MCF 10A (cell line): ENCODE measurements at regions not wholly inside any gene's neighbourhood (a gene's known extent, or its start where the extent isn't known, plus 50 kb on each side); places are given as distances from the start of the nearest gene placed in this dataset.

Experiments used
- BruUV-seq: library from RNA; stranded (reverse); fragments of 400-500 nt; replicated peaks from 2 replicates; lab custom pipeline; 2021; lab: Mats Ljungman, UMichigan
- CTCF ChIA-PET: fragments of 300-600 bp; sonication (Branson Sonifier 250); formaldehyde crosslinking; extraction: SDS; loops from one replicate; lab custom pipeline; 2021; ENCODE audit warnings: antibody characterized with exemption, inconsistent platforms; lab: Yijun Ruan, JAX
- POLR2A ChIA-PET: fragments of 300-600, 350-650 bp; sonication (Branson Sonifier 250); formaldehyde crosslinking; extraction: SDS; loops from one replicate; lab custom pipeline; 2020; ENCODE audit warnings: antibody characterized with exemption, inconsistent platforms; lab: Yijun Ruan, JAX
- DNase-seq: peaks from one replicate; pipeline ENCODE4 v3.0.0-alpha.2; 2018; ENCODE audit not compliant: unreplicated experiment
- H3K27ac Mint-ChIP-seq: one replicate; pipeline ENCODE4 v1.8.0; 2022; ENCODE audit warnings: mild to moderate bottlenecking, low read depth, mixed read lengths; ENCODE audit not compliant: unreplicated experiment
- H3K27me3 Mint-ChIP-seq: one replicate; pipeline ENCODE4 v1.8.0; 2022; ENCODE audit warnings: mixed read lengths; ENCODE audit not compliant: insufficient read depth, unreplicated experiment
- H3K36me3 Mint-ChIP-seq: one replicate; pipeline ENCODE4 v1.8.0; 2022; ENCODE audit warnings: mild to moderate bottlenecking, moderate library complexity, mixed read lengths; ENCODE audit not compliant: insufficient read depth, unreplicated experiment
- H3K4me1 Mint-ChIP-seq: one replicate; pipeline ENCODE4 v1.8.0; 2022; ENCODE audit warnings: mixed read lengths; ENCODE audit not compliant: insufficient read depth, unreplicated experiment
- H3K4me3 Mint-ChIP-seq: one replicate; pipeline ENCODE4 v1.8.0; 2022; ENCODE audit warnings: mild to moderate bottlenecking, moderate library complexity, mixed read lengths; ENCODE audit not compliant: unreplicated experiment
- H3K9me3 Mint-ChIP-seq: one replicate; pipeline ENCODE4 v1.8.0; 2022; ENCODE audit warnings: mixed read lengths; ENCODE audit not compliant: unreplicated experiment
- CTCF ChIP-seq: fragments of 200-600 bp; IDR thresholded peaks from one replicate; pipeline ENCODE4 v1.8.0; 2022; ENCODE audit warnings: antibody characterized with exemption, mild to moderate bottlenecking; ENCODE audit not compliant: unreplicated experiment
- intact Hi-C: fragments of 100-400 bp; cut with micrococcal nuclease; formaldehyde crosslinking; loops from 2 replicates; pipeline ENCODE4 v1.14.1; 2022

GRCh38 chr15:70362886-70363285 lies 265.2 kb upstream of the TLE3 start:
- H3K4me1 Mint-ChIP-seq, result no peaks in the 10 kb centered on the region
- TF ChIP-seq CTCF, result peak; percentile 17
- intact Hi-C loops, result no loop called here
- CTCF ChIA-PET, result no interaction called here
- no peak overlapping the region for H3K4me3 Mint-ChIP-seq
- DNase-seq, result peak; percentile 34
- POLR2A ChIA-PET, result interaction anchor here (1.3 kb wide), 1 partner anchor 9 kb away, joined by 7 read pairs; no protein-coding TSS in a partner anchor
- no peaks in the 10 kb centered on the region for H3K36me3 Mint-ChIP-seq
- H3K27ac Mint-ChIP-seq, result no peak overlapping the region
- no TSS peak for BruUV-seq
- H3K27me3 Mint-ChIP-seq, result no peaks in the 10 kb centered on the region
- peaks cover 7% of the 10 kb centered on the region for H3K9me3 Mint-ChIP-seq

- H3K4me1 Mint-ChIP-seq, result no peaks in the 10 kb centered on the region
- intact Hi-C loops, result no loop called here
- CTCF ChIA-PET, result no interaction called here
Measured at GRCh38 chr15:70362350-70362749, 264.6 kb upstream of the TLE3 start.

GRCh38 chr15:70361891-70362290 lies 264.2 kb upstream of the TLE3 start:
- Mint-ChIP-seq H3K4me3 (no peak overlapping the region), H3K9me3 (peaks cover 7% of the 10 kb centered on the region), H3K27ac (no peak overlapping the region), H3K4me1 (no peaks in the 10 kb centered on the region), H3K27me3 (no peaks in the 10 kb centered on the region), H3K36me3 (no peaks in the 10 kb centered on the region)
- ChIA-PET CTCF (no interaction called here), POLR2A (no interaction called here)
- DNase-seq, result no peak
- no peak for TF ChIP-seq CTCF
- no TSS peak for BruUV-seq
- intact Hi-C loops, result no loop called here

More at GRCh38 chr15:70362350-70362749, 264.6 kb upstream of the TLE3 start:
- Mint-ChIP-seq H3K4me3 (no peak overlapping the region), H3K36me3 (no peaks in the 10 kb centered on the region), H3K27ac (no peak overlapping the region), H3K27me3 (no peaks in the 10 kb centered on the region), H3K9me3 (peaks cover 7% of the 10 kb centered on the region)
- no peak for DNase-seq
- POLR2A ChIA-PET, result no interaction called here
- no peak for TF ChIP-seq CTCF
- no TSS peak for BruUV-seq

- no peak overlapping the region for H3K4me3 Mint-ChIP-seq
- intact Hi-C loops, result no loop called here
- ChIA-PET CTCF (no interaction called here), POLR2A (interaction anchor here (0.6 kb wide), 1 partner anchor 11 kb away, joined by 3 read pairs; no protein-coding TSS in a partner anchor)
- TF ChIP-seq CTCF, result no peak
- H3K27me3 Mint-ChIP-seq, result peaks cover under 1% of the 10 kb centered on the region
- no peaks in the 10 kb centered on the region for H3K36me3 Mint-ChIP-seq
- no peaks in the 10 kb centered on the region for H3K4me1 Mint-ChIP-seq
- no peak overlapping the region for H3K27ac Mint-ChIP-seq
- peaks cover 7% of the 10 kb centered on the region for H3K9me3 Mint-ChIP-seq
- BruUV-seq, result no TSS peak
- DNase-seq, result no peak
Measured at GRCh38 chr15:70361106-70361505, 263.4 kb upstream of the TLE3 start.
